HEK293 (cell line): ENCODE measurements at regions not wholly inside any gene's neighbourhood (a gene's known extent, or its start where the extent isn't known, plus 50 kb on each side); places are given as distances from the start of the nearest gene placed in this dataset.

Experiments used
- CTCF ChIP-seq: fragments of 450-650 bp; formaldehyde crosslinking; IDR thresholded peaks from 2 replicates; pipeline ENCODE4 v1.5.1; 2016; ENCODE audit warnings: missing biosample characterization, missing genetic modification characterization
- REST ChIP-seq: fragments of 450-650 bp; formaldehyde crosslinking; IDR thresholded peaks from 2 replicates; pipeline ENCODE4 v1.5.1; 2016; ENCODE audit warnings: missing biosample characterization, missing genetic modification characterization
- SCRT1 ChIP-seq: fragments of 450-650 bp; formaldehyde crosslinking; IDR thresholded peaks from 2 replicates; pipeline ENCODE4 v1.5.1; 2016; ENCODE audit warnings: missing biosample characterization, missing genetic modification characterization, borderline replicate concordance
- TCF7L2 ChIP-seq: IDR thresholded peaks from 2 replicates; pipeline ENCODE4 v1.6.1; 2011; ENCODE audit warnings: low read depth, mild to moderate bottlenecking, inconsistent platforms, low read length, moderate library complexity, borderline replicate concordance
- YY1 ChIP-seq: fragments of 450-650 bp; formaldehyde crosslinking; IDR thresholded peaks from 2 replicates; pipeline ENCODE4 v1.5.1; 2018; ENCODE audit warnings: missing biosample characterization, missing genetic modification characterization
- ZBTB8A ChIP-seq: fragments of 450-650 bp; formaldehyde crosslinking; IDR thresholded peaks from 2 replicates; pipeline ENCODE4 v1.5.1; 2016; ENCODE audit warnings: missing biosample characterization, missing genetic modification characterization
- ZFP37 ChIP-seq: fragments of 450-650 bp; formaldehyde crosslinking; IDR thresholded peaks from 2 replicates; pipeline ENCODE4 v1.5.1; 2016; ENCODE audit warnings: missing biosample characterization, missing genetic modification characterization
- ZNF138 ChIP-seq: fragments of 450-650 bp; formaldehyde crosslinking; IDR thresholded peaks from 2 replicates; pipeline ENCODE4 v1.5.1; 2016; ENCODE audit warnings: missing biosample characterization, missing genetic modification characterization, borderline replicate concordance
- ZNF274 ChIP-seq, 2 experiments: fragments of 200-500 bp in 1 of 2; fragments of 450-650 bp in 1 of 2; sonication (Bioruptor generic) in 1 of 2; formaldehyde crosslinking in 1 of 2; IDR thresholded peaks; 2 replicates each; pipeline versions ENCODE4 v1.5.1 to v1.6.1; 2014 to 2016; ENCODE audit warnings: borderline replicate concordance in 1 of 2, inconsistent platforms in 1 of 2, low read length in 1 of 2, missing biosample characterization in 1 of 2, missing genetic modification characterization in 1 of 2
- ZNF324 ChIP-seq: fragments of 450-650 bp; formaldehyde crosslinking; IDR thresholded peaks from 2 replicates; pipeline ENCODE4 v1.5.1; 2016; ENCODE audit warnings: missing biosample characterization, missing genetic modification characterization
- ZNF473 ChIP-seq: fragments of 450-650 bp; formaldehyde crosslinking; IDR thresholded peaks from 2 replicates; pipeline ENCODE4 v1.5.1; 2017; ENCODE audit warnings: missing biosample characterization, missing genetic modification characterization
- ZNF623 ChIP-seq: fragments of 450-650 bp; formaldehyde crosslinking; IDR thresholded peaks from 2 replicates; pipeline ENCODE4 v1.5.1; 2016; ENCODE audit warnings: missing biosample characterization, missing genetic modification characterization
- ZNF704 ChIP-seq: fragments of 450-650 bp; formaldehyde crosslinking; IDR thresholded peaks from 2 replicates; pipeline ENCODE4 v1.5.1; 2016; ENCODE audit warnings: missing biosample characterization, missing genetic modification characterization
- ZXDB ChIP-seq: fragments of 450-650 bp; formaldehyde crosslinking; IDR thresholded peaks from 2 replicates; pipeline ENCODE4 v1.5.1; 2016; ENCODE audit warnings: missing biosample characterization, missing genetic modification characterization

- TF ChIP-seq ZXDB (tag by site-specific recombination) (no peak), ZNF704 (tag by site-specific recombination) (no peak), ZNF324 (tag by site-specific recombination) (no peak), CTCF (tag by site-specific recombination) (no peak), ZFP37 (tag by site-specific recombination) (no peak), REST (tag by site-specific recombination) (no peak), ZNF138 (tag by site-specific recombination) (no peak), YY1 (tag by site-specific recombination) (no peak), ZBTB8A (tag by site-specific recombination) (no peak), ZNF274 (IDR thresholded peaks at IDR 0.05; ENCODE audit: low read length) (no peak), ZNF274 (tag by site-specific recombination; IDR thresholded peaks at IDR 0.05; ENCODE audit: borderline replicate concordance) (no peak), ZNF473 (no peak), SCRT1 (tag by site-specific recombination) (no peak), TCF7L2 (no peak), ZNF623 (tag by site-specific recombination) (no peak)
These were observed 384.7 kb downstream of the RPS6KC1 start for GRCh38 chr1:213435715-213436114.
